ENCODE measurements at regions not wholly inside any gene's neighbourhood (a gene's known extent, or its start where the extent isn't known, plus 50 kb on each side); places are given as distances from the start of the nearest gene placed in this dataset.

DNA sequence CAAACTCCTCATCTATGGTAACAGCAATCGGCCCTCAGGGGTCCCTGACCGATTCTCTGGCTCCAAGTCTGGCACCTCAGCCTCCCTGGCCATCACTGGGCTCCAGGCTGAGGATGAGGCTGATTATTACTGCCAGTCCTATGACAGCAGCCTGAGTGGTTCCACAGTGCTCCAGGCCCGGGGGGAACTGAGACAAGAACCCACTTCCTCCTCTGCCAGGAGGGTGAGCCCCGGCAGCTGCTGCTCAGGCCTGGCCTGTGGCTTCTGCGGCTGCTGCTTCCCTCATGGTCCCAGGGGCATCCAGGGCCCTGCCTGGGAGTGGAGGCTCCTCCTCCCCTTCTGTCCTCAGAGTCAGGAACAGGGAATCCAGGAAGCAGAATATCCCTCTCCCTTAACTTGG, 98.4 kb downstream of the ZNF280B start:
- no peaks in the 10 kb centered on the region for H3K9me3 Mint-ChIP-seq (ENCODE audit: low read depth)
- H3K27ac Mint-ChIP-seq, result no peak overlapping the region
- peaks cover 2% of the 10 kb centered on the region for H3K4me1 Mint-ChIP-seq
- H3K36me3 Mint-ChIP-seq, result no peaks in the 10 kb centered on the region
- H3K27me3 Mint-ChIP-seq, result peaks cover 74% of the 10 kb centered on the region
- DNase-seq (no peak), ATAC-seq (no peak)
- no peak overlapping the region for H3K4me3 Mint-ChIP-seq
- CTCF ChIA-PET, result no interaction called here

DNA sequence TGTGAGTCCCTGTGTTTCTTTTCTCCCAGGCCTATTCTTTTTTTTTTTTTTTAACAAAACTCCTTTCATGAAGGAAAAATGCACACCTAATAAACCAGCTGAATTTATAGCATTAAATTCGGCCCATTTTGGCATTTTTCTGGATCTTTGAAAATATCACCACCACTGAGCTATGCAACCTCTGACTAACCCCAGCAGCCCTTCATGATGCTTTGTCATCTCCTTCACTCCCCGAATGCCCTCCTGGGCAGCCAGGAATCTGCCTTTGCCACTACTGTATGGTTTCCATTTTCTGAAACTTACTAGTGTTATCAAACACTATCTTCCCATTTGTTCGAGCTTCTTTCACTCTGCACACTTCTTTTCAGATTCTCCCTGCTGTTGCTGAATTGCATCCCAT, 97.9 kb downstream of the ZNF280B start:
- H3K9me3 Mint-ChIP-seq (ENCODE audit: low read depth), result no peaks in the 10 kb centered on the region
- H3K4me1 Mint-ChIP-seq, result peaks cover 2% of the 10 kb centered on the region
- no peaks in the 10 kb centered on the region for H3K36me3 Mint-ChIP-seq
- no peak overlapping the region for H3K27ac Mint-ChIP-seq
- no peak for DNase-seq
- peaks cover 79% of the 10 kb centered on the region for H3K27me3 Mint-ChIP-seq
- CTCF ChIA-PET, result interaction anchor here (0.9 to 1.2 kb wide), 2 partner anchors 12 to 96 kb away, joined by 3 to 5 read pairs; no protein-coding TSS in a partner anchor
- H3K4me3 Mint-ChIP-seq, result no peak overlapping the region
- no peak for ATAC-seq

DNA sequence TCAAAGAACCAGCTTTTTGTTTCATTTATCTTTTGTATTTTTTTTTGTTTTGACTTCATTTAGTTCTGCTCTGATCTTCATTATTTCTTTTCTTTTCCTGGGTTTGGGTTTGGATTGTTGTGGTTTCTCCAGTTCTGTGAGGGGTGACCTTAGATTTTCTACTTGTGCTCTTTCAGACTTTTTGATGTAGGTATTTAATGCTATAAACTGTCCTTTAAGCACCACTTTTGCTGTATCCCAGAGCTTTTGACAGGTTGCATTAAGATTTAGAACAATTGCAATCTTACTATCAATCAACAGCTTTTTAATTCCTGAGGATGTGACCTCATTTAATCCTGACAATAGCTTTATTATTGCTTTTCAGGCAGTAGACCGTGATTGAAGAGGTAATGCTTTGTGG, 94.3 kb downstream of the ZNF280B start:
- Mint-ChIP-seq H3K4me1 (peaks cover 2% of the 10 kb centered on the region), H3K4me3 (no peak overlapping the region), H3K9me3 (ENCODE audit: low read depth) (no peaks in the 10 kb centered on the region), H3K36me3 (no peaks in the 10 kb centered on the region), H3K27ac (no peak overlapping the region), H3K27me3 (peaks cover 75% of the 10 kb centered on the region)
- DNase-seq (no peak), ATAC-seq (no peak)
- CTCF ChIA-PET, result interaction anchor here (0.8 to 1.5 kb wide), 4 partner anchors 8 to 93 kb away, joined by 3 to 10 read pairs (median 4); no protein-coding TSS in a partner anchor

DNA sequence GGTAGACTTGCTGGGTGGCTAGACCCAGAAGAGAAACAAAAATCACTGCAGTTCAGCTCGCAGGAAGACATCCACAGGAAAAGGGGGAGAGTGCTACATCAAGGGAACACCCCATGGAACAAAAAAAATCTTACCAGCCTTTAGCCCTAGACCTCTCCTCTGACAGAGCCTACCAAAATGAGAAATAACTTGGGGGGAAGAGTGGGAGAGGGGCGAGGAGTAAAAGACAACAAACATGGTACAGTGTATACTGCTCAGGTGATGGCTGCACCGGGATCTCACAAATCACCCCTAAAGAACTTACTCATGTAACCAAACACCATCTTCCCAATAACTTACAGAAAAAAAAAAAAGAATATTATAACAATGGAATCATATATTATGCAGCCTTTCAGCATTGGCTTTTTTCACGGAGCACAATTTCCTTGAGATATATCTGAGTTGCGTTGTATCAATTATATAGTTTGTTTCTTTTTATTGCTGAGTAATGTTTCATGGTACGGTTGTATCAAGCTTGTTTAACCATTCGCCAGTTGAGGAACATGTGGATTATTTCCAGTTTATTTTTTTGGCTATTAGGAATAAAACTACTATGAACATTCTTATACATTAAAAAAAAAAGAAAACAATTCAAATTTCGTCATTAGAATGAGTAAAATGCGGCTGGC, 90.9 kb downstream of the ZNF280B start:
- no peak overlapping the region for H3K4me3 Mint-ChIP-seq

DNA sequence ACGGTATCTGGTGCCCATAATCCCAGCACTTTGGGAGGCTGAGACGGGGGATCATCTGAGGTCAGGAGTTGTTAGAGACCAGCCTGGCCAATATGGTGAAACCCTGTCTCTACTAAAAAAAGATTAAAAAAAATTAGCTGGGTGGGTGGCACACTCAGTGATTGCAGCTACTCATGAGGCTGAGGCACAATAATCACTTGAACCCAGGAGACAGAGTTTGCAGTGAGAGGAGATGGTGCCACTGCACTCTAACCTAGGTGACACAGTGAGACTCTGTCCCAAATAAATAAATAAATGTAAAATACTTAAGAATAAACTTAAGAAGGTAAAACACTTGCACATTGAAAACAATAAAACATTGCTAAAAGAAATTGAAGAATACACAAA, 90.4 kb downstream of the ZNF280B start:
- no peaks in the 10 kb centered on the region for H3K9me3 Mint-ChIP-seq (ENCODE audit: low read depth)
- no peaks in the 10 kb centered on the region for H3K4me1 Mint-ChIP-seq
- CTCF ChIA-PET, result no interaction called here
- no peak overlapping the region for H3K27ac Mint-ChIP-seq
- no peak overlapping the region for H3K4me3 Mint-ChIP-seq
- DNase-seq (no peak), ATAC-seq (no peak)
- peaks cover 77% of the 10 kb centered on the region for H3K27me3 Mint-ChIP-seq
- no peaks in the 10 kb centered on the region for H3K36me3 Mint-ChIP-seq

More for the DNA sequence above, 90.9 kb downstream of the ZNF280B start:
- ATAC-seq (no peak), DNase-seq (no peak)
- CTCF ChIA-PET, result no interaction called here
- Mint-ChIP-seq H3K4me1 (no peaks in the 10 kb centered on the region), H3K27me3 (peaks cover 80% of the 10 kb centered on the region), H3K36me3 (no peaks in the 10 kb centered on the region), H3K9me3 (ENCODE audit: low read depth) (no peaks in the 10 kb centered on the region), H3K27ac (no peak overlapping the region)

DNA sequence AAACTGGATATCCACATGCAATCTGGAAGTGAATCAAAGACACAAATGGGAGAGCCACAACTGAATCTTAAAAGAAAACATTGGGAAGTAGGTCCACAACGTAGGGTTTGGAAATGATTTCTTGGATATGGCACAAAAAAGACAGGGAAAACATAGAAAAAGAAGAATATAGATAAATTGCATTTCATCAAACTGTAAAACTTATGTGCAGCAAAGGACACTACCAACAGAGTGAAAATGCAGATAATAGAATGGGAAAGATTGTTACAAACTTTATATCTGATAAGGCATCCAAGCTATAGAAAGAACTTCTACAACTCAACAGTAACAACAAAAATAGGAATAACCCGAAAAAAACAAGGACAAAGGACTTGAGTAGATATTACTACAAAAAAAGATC, 89.6 kb downstream of the ZNF280B start:
- DNase-seq (no peak), ATAC-seq (no peak)
- Mint-ChIP-seq H3K4me3 (no peak overlapping the region), H3K27ac (no peak overlapping the region), H3K27me3 (peaks cover 72% of the 10 kb centered on the region), H3K9me3 (ENCODE audit: low read depth) (no peaks in the 10 kb centered on the region), H3K36me3 (no peaks in the 10 kb centered on the region), H3K4me1 (no peaks in the 10 kb centered on the region)
- CTCF ChIA-PET, result interaction anchor here (1.1 kb wide), 1 partner anchor 197 kb away, joined by 3 read pairs; no protein-coding TSS in a partner anchor

DNA sequence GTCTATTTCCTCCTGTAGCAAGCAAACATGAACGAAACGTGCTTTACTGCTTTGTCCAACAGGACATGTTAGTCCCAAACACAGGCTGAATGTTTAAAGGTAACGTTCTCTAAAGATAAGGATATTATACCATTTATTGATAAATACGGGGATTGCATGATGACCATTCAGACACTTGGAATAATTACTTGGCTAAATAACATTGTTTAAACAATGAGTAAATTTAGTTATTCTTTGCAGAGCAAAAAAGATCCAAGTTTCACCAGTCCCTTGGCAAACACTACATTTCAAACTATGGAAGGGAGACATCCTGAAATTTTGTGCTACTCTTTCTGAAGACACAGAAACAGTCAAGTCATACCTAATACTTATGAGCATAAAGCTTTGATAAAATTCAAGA, 88.0 kb downstream of the ZNF280B start:
- no peaks in the 10 kb centered on the region for H3K4me1 Mint-ChIP-seq
- no peaks in the 10 kb centered on the region for H3K9me3 Mint-ChIP-seq (ENCODE audit: low read depth)
- no peak overlapping the region for H3K27ac Mint-ChIP-seq
- ATAC-seq (no peak), DNase-seq (no peak)
- H3K36me3 Mint-ChIP-seq, result no peaks in the 10 kb centered on the region
- H3K4me3 Mint-ChIP-seq, result no peak overlapping the region
- H3K27me3 Mint-ChIP-seq, result peaks cover 68% of the 10 kb centered on the region
- CTCF ChIA-PET, result no interaction called here

DNA sequence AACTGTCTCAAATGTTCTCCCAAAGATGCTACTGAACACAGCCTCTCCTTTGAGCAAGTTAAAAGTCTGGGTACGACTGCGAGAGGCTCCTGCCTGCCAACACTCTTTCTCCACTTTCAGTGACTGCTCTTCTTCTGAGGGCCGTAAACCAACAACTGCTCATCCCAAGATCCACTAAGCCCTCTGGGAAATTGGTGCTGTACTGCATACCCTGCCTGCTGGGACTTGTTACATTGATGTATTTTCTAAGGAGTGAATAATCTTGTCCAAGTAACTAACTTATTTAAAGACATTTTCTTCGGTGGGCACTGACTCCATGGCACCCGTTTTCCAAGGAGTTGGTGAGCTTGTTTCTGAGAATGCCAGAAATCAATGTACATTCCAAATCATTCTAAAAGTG, 87.2 kb downstream of the ZNF280B start:
- H3K27ac Mint-ChIP-seq, result no peak overlapping the region
- CTCF ChIA-PET, result interaction anchor here (1.3 to 1.6 kb wide), 3 partner anchors 14 to 138 kb away, joined by 3 read pairs; partner anchors contain the start of gene PRAME
- no peak for DNase-seq

DNA sequence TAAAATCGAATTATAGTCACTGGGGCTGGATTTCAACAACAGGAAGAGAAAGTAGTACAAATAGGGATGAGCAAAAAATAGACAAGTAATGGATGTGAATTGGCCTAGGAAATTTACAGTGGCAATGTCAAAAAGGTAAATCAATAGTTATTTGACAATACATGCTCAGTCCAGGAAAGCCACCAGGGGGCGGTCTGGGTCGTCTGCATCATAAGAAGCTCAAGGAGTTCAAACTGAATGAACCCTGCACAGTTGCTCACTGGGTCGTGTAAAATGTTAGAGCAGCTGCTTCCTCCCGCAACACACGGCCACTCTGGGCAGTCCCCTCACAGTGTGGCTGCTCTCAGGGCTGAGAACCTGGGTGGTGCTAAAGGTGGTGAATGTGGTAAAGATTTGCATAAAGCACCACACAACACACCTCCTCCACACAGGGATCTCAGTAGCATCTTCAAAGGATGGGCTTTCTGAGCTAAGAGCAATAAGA, 85.9 kb downstream of the ZNF280B start:
- Mint-ChIP-seq H3K4me3 (no peak overlapping the region), H3K27ac (no peak overlapping the region), H3K4me1 (no peaks in the 10 kb centered on the region), H3K9me3 (ENCODE audit: low read depth) (no peaks in the 10 kb centered on the region), H3K27me3 (peaks cover 50% of the 10 kb centered on the region), H3K36me3 (no peaks in the 10 kb centered on the region)
- DNase-seq (peak; percentile 80), ATAC-seq (peak; percentile 69)
- CTCF ChIA-PET, result interaction anchor here (0.6 to 1.8 kb wide), 18 partner anchors 8 to 219 kb away, joined by 3 to 11 read pairs (median 4); no protein-coding TSS in a partner anchor

More for the DNA sequence above, 87.2 kb downstream of the ZNF280B start:
- Mint-ChIP-seq H3K4me3 (no peak overlapping the region), H3K4me1 (no peaks in the 10 kb centered on the region), H3K27me3 (peaks cover 61% of the 10 kb centered on the region), H3K9me3 (ENCODE audit: low read depth) (no peaks in the 10 kb centered on the region), H3K36me3 (no peaks in the 10 kb centered on the region)
- no peak for ATAC-seq

DNA sequence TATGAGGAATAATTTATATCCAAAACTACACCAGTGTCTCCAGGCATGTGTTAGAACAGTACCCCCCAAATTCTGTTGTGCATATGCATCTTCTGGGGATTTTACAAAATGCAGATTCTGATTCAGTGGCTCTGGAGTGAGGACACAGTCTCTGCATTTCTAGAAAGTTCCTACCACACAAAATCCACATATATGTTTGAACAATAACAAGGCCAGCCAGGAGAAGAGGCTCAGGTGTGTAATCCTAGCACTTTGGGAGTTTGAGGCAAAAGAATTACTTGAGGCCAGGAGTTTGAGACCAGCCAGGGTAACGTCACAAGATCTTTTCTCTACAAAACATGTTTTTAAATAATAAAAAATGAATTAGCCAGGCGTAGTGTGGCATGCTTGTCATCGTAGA, 84.9 kb downstream of the ZNF280B start:
- Mint-ChIP-seq H3K4me1 (no peaks in the 10 kb centered on the region), H3K27me3 (peaks cover 48% of the 10 kb centered on the region), H3K9me3 (ENCODE audit: low read depth) (no peaks in the 10 kb centered on the region), H3K27ac (no peak overlapping the region), H3K36me3 (no peaks in the 10 kb centered on the region), H3K4me3 (no peak overlapping the region)
- ATAC-seq, result no peak
- DNase-seq, result no peak
- CTCF ChIA-PET, result no interaction called here

DNA sequence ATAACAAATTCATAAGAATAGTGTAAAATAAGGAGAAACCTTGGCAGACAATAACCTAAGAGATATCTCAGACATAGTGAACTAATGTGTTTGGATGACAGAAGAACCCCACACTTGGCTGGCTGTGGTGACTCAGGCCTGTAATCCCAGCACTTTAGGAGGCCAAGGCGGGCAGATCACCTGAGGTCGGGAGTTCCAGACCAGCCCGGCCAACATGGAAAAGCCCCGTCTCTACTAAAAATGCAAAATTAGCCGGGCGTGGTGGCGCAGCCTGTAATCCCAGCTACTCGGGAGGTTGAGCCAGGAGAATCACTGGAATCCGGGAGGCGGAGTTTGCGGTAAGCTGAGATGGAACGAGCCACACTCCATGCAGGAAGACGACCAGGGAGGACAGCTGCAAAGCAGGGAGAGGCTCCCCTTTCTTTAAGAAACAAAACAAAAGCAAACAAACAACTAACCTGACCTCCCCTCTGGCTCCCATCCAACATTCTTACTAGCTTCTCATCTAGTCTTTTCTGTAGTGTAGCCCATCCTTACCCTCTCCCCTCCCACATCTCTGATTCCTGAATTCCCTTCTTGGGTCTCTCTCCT, 84.2 kb downstream of the ZNF280B start:
- Mint-ChIP-seq H3K4me1 (no peaks in the 10 kb centered on the region), H3K27me3 (peaks cover 42% of the 10 kb centered on the region), H3K36me3 (no peaks in the 10 kb centered on the region), H3K9me3 (ENCODE audit: low read depth) (no peaks in the 10 kb centered on the region), H3K27ac (no peak overlapping the region), H3K4me3 (no peak overlapping the region)
- no peak for DNase-seq
- CTCF ChIA-PET, result interaction anchor here (0.6 to 1.6 kb wide), 2 partner anchors 39 to 77 kb away, joined by 3 to 5 read pairs; no protein-coding TSS in a partner anchor
- no peak for ATAC-seq

DNA sequence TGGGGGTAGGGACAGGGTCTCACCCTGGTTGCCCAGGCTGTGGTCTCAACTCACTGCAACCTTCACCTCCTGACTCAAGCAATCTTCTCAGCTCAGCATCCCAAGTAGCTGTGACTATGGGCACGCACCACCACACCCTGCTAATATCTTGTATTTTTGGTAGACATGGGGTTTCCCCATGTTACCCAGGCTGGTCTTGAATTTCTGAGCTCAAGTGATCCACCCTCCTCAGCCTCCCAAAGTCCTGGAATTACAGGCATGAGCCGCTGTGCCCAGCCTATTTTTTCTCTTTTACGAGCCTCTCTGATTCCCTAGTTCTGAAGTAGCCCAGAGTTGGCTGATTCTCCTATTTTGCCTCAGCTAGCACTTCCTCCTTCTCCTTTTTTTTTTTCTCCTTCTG, 83.6 kb downstream of the ZNF280B start:
- H3K27me3 Mint-ChIP-seq, result peaks cover 40% of the 10 kb centered on the region
- H3K4me3 Mint-ChIP-seq, result no peak overlapping the region
- no peak overlapping the region for H3K27ac Mint-ChIP-seq
- no peaks in the 10 kb centered on the region for H3K36me3 Mint-ChIP-seq
- ATAC-seq, result no peak
- CTCF ChIA-PET, result interaction anchor here (1.6 kb wide), 1 partner anchor 38 kb away, joined by 5 read pairs; no protein-coding TSS in a partner anchor
- H3K4me1 Mint-ChIP-seq, result no peaks in the 10 kb centered on the region
- H3K9me3 Mint-ChIP-seq (ENCODE audit: low read depth), result no peaks in the 10 kb centered on the region
- DNase-seq, result no peak

DNA sequence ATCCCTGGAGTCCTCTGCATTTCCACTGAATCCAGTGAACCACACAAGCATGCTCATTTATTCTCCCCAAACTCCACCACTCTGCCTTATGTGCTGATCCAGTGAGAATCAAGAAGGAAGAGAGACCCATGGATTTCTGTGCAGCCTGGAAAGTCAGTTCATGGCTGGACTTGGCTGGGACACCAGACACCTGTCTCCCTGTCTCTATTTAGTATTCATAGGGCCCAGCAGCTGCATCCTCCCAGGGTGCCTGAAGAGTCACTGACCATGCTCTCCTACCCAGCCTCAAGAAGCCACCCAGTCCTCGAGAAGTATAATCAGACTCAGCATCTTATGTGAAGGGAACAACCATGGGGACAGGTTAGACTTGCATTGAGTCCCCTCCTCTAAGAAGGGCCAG, 83.2 kb downstream of the ZNF280B start:
- H3K27ac Mint-ChIP-seq, result no peak overlapping the region

More for the DNA sequence above, 83.2 kb downstream of the ZNF280B start:
- Mint-ChIP-seq H3K4me3 (no peak overlapping the region), H3K27me3 (peaks cover 36% of the 10 kb centered on the region), H3K9me3 (ENCODE audit: low read depth) (no peaks in the 10 kb centered on the region), H3K4me1 (no peaks in the 10 kb centered on the region), H3K36me3 (no peaks in the 10 kb centered on the region)
- ATAC-seq (no peak), DNase-seq (no peak)
- CTCF ChIA-PET, result interaction anchor here (1.4 to 1.6 kb wide), 2 partner anchors 38 to 134 kb away, joined by 3 to 5 read pairs; partner anchors contain the start of gene PRAME
